ENCODE measurements at regions not wholly inside any gene's neighbourhood (a gene's known extent, or its start where the extent isn't known, plus 50 kb on each side); places are given as distances from the start of the nearest gene placed in this dataset.
"Not testable (repeated sequence)": the region's sequence is repeated elsewhere in the genome, so short reads cannot be mapped to it uniquely, and the experiment has no call there.

DNA sequence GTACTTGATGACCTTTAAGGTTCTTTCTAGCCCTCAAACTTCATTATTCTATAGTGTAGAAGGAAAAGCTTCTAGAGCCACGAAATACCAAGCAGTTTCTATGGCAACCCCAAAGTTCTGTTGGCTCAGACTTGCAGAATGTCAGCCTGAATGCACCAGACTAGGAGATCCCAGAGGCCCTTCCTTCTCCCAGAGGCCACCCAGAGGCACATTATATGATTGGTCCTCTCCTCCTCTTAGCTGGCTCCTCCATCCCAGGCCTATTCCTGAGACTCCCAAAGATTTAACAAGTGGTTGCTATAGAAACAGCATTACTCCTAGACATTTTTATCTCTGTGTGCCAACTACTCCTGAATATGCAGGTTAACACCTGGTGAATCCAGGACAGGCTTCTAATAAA lies 69.2 kb upstream of the CCDC90B start:
- H3K27me3 ChIP-seq (ENCODE audit: control insufficient read depth in 3 of 3, insufficient read depth in 3 of 3, low read depth in 1 of 3, low read length in 3 of 3), result no peaks in the 10 kb centered on the region
- no peak overlapping the region for H2BK15ac ChIP-seq (ENCODE audit: low read length)
- H3K27ac ChIP-seq (replicated peaks; ENCODE audit: low read length), result no peak overlapping the region
- H3K23ac ChIP-seq (ENCODE audit: low read depth, low read length, poor library complexity), result no peak overlapping the region
- no peak overlapping the region for H3K9ac ChIP-seq (ENCODE audit: low read depth, low read length, poor library complexity)
- no peak overlapping the region for H3K4ac ChIP-seq (ENCODE audit: low read length)
- H3K4me3 ChIP-seq (ENCODE audit: low read length in 2 of 2), result no peak overlapping the region
- no peak overlapping the region for H2BK120ac ChIP-seq (ENCODE audit: low read depth, low read length)
- H3K79me1 ChIP-seq (ENCODE audit: low read depth, low read length), result no peaks in the 10 kb centered on the region
- no peak overlapping the region for H2AFZ ChIP-seq (ENCODE audit: low read length)
- peaks cover 0 to 12% of the 10 kb centered on the region in 2 donors for H3K4me1 ChIP-seq (ENCODE audit: control insufficient read depth in 2 of 2, insufficient read depth in 1 of 2, low read depth in 1 of 2, low read length in 2 of 2)
- no peak overlapping the region for H2BK5ac ChIP-seq (ENCODE audit: low read length)
- no CpG with 5 or more reads among the region's 1 CpG for WGBS, 2 donors (ENCODE audit: extremely low coverage in 2 of 2, insufficient read length in 2 of 2, insufficient replicate concordance in 1 of 2)
- no peak overlapping the region for H4K91ac ChIP-seq (ENCODE audit: low read depth, low read length, poor library complexity)
- no peak overlapping the region for H2AK5ac ChIP-seq (ENCODE audit: low read depth, low read length)
- peaks cover 0 to 8% of the 10 kb centered on the region in 2 donors for H3K9me3 ChIP-seq (replicated peaks in 1 of 2; ENCODE audit: control insufficient read depth in 2 of 2, insufficient read depth in 1 of 2, low read depth in 1 of 2, low read length in 2 of 2)
- no peak overlapping the region for H2BK12ac ChIP-seq (ENCODE audit: low read length)
- H3K4me2 ChIP-seq (ENCODE audit: insufficient read depth, low read length, poor library complexity, severe bottlenecking), result no peak overlapping the region
- no peak overlapping the region for H3K14ac ChIP-seq (ENCODE audit: low read length)
- no peaks in the 10 kb centered on the region for H3K36me3 ChIP-seq (replicated peaks in 1 of 2; ENCODE audit: control insufficient read depth in 2 of 2, insufficient read depth in 2 of 2, low read length in 2 of 2)
- no peak overlapping the region for H4K8ac ChIP-seq (ENCODE audit: low read depth, low read length)
- no peak overlapping the region for H3K18ac ChIP-seq (ENCODE audit: low read length)
- no peak for DNase-seq (ENCODE audit: low spot score)

DNA sequence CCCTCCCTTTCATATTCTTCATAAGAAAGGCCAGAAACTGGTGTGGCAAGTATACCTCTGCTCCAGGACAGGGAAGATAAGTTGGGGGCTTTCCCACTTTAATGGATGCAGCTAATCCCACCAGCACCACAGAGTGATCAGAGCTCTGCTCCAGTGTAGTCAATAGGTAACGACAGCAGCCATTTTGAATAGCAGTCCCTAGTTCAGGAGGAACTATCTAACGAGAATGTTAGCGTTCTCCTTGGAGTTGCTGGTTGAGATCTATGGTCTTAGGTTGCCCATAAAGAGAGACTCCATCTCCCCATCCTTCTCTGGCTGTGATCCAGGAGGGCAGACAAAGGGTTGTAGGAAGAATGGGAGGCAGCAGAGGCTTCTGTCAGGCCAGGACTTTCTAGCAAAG lies 64.0 kb upstream of the CCDC90B start:
- Histone ChIP-seq H2BK120ac (ENCODE audit: low read depth, low read length) (no peak overlapping the region), H3K9ac (ENCODE audit: low read depth, low read length, poor library complexity) (no peak overlapping the region), H2AFZ (ENCODE audit: low read length) (no peak overlapping the region), H3K4ac (ENCODE audit: low read length) (no peak overlapping the region), H3K4me1 (ENCODE audit: control insufficient read depth in 2 of 2, insufficient read depth in 1 of 2, low read depth in 1 of 2, low read length in 2 of 2) (peaks cover 0 to 6% of the 10 kb centered on the region in 2 donors), H3K27ac (replicated peaks; ENCODE audit: low read length) (no peak overlapping the region), H3K79me1 (ENCODE audit: low read depth, low read length) (no peaks in the 10 kb centered on the region), H2BK15ac (ENCODE audit: low read length) (no peak overlapping the region), H3K14ac (ENCODE audit: low read length) (no peak overlapping the region), H4K8ac (ENCODE audit: low read depth, low read length) (no peak overlapping the region), H3K4me2 (ENCODE audit: insufficient read depth, low read length, poor library complexity, severe bottlenecking) (no peak overlapping the region), H3K27me3 (ENCODE audit: control insufficient read depth in 3 of 3, insufficient read depth in 3 of 3, low read depth in 1 of 3, low read length in 3 of 3) (no peaks in the 10 kb centered on the region), H2BK12ac (ENCODE audit: low read length) (no peak overlapping the region), H4K91ac (ENCODE audit: low read depth, low read length, poor library complexity) (no peak overlapping the region), H3K9me3 (replicated peaks in 1 of 2; ENCODE audit: control insufficient read depth in 2 of 2, insufficient read depth in 1 of 2, low read depth in 1 of 2, low read length in 2 of 2) (no peaks in the 10 kb centered on the region), H2AK5ac (ENCODE audit: low read depth, low read length) (no peak overlapping the region), H3K36me3 (replicated peaks in 1 of 2; ENCODE audit: control insufficient read depth in 2 of 2, insufficient read depth in 2 of 2, low read length in 2 of 2) (no peaks in the 10 kb centered on the region), H3K4me3 (ENCODE audit: low read length in 2 of 2) (no peak overlapping the region), H2BK5ac (ENCODE audit: low read length) (no peak overlapping the region), H3K18ac (ENCODE audit: low read length) (no peak overlapping the region), H3K23ac (ENCODE audit: low read depth, low read length, poor library complexity) (no peak overlapping the region)
- WGBS, 2 donors (ENCODE audit: extremely low coverage in 2 of 2, insufficient read length in 2 of 2, insufficient replicate concordance in 1 of 2), result no CpG with 5 or more reads among the region's 3 CpGs
- no peak for DNase-seq (ENCODE audit: low spot score)

DNA sequence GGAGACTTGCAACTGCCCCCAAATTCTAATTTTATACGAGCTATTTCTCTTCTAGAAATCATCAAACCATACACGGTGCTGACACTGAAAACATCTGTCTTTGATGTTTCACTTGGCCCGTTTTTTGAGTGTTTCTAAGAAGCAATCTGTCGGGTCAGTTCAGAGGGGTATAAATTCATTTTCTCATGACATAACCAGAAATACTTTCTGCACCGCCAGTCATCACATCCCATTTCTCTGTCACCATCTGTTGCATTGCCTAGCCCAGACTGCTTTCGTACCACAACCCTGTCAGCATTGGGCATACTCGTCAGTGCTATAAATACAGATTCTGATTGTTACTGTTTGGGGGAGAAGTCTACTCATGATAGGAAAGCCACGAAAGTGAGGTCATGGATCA lies 63.1 kb upstream of the CCDC90B start:
- Histone ChIP-seq H3K4me1 (ENCODE audit: control insufficient read depth in 2 of 2, insufficient read depth in 1 of 2, low read depth in 1 of 2, low read length in 2 of 2) (no peaks in the 10 kb centered on the region), H3K4me2 (ENCODE audit: insufficient read depth, low read length, poor library complexity, severe bottlenecking) (no peak overlapping the region), H2BK15ac (ENCODE audit: low read length) (no peak overlapping the region), H3K23ac (ENCODE audit: low read depth, low read length, poor library complexity) (no peak overlapping the region), H2BK12ac (ENCODE audit: low read length) (no peak overlapping the region), H3K9me3 (replicated peaks in 1 of 2; ENCODE audit: control insufficient read depth in 2 of 2, insufficient read depth in 1 of 2, low read depth in 1 of 2, low read length in 2 of 2) (no peaks in the 10 kb centered on the region), H3K18ac (ENCODE audit: low read length) (no peak overlapping the region), H3K9ac (ENCODE audit: low read depth, low read length, poor library complexity) (no peak overlapping the region), H4K8ac (ENCODE audit: low read depth, low read length) (no peak overlapping the region), H3K27me3 (ENCODE audit: control insufficient read depth in 3 of 3, insufficient read depth in 3 of 3, low read depth in 1 of 3, low read length in 3 of 3) (no peaks in the 10 kb centered on the region), H2AK5ac (ENCODE audit: low read depth, low read length) (no peak overlapping the region), H3K14ac (ENCODE audit: low read length) (no peak overlapping the region), H2AFZ (ENCODE audit: low read length) (no peak overlapping the region), H4K91ac (ENCODE audit: low read depth, low read length, poor library complexity) (no peak overlapping the region), H3K79me1 (ENCODE audit: low read depth, low read length) (no peaks in the 10 kb centered on the region), H3K4ac (ENCODE audit: low read length) (no peak overlapping the region), H3K36me3 (replicated peaks in 1 of 2; ENCODE audit: control insufficient read depth in 2 of 2, insufficient read depth in 2 of 2, low read length in 2 of 2) (no peaks in the 10 kb centered on the region), H3K4me3 (ENCODE audit: low read length in 2 of 2) (no peak overlapping the region), H3K27ac (replicated peaks; ENCODE audit: low read length) (no peak overlapping the region), H2BK120ac (ENCODE audit: low read depth, low read length) (no peak overlapping the region), H2BK5ac (ENCODE audit: low read length) (no peak overlapping the region)
- WGBS, 2 donors (ENCODE audit: extremely low coverage in 2 of 2, insufficient read length in 2 of 2, insufficient replicate concordance in 1 of 2), result no CpG with 5 or more reads among the region's 8 CpGs
- no peak for DNase-seq (ENCODE audit: low spot score)

DNA sequence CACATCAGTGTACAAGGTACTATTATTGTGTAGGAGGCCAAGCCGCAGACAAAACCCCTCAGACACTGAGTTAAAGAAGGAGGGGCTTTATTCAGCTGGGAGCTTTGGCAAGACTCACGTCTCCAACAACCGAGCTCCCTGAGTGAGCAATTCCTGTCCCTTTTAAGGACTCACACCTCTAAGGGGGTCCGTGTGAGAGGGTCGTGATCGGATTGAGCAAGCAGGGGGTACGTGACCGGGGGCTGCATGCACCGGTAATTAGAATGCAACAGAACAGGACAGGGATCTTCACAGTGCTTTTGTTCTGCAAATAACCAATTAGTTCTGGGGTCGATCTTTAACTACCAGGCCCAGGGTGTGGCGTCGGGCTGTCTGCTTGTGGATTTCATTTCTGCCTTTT lies 60.5 kb upstream of the CCDC90B start:
- not testable (repeated sequence) for H2BK12ac ChIP-seq (ENCODE audit: low read length); DNase-seq (ENCODE audit: low spot score); H3K9me3 ChIP-seq (replicated peaks in 1 of 2; ENCODE audit: control insufficient read depth in 2 of 2, insufficient read depth in 1 of 2, low read depth in 1 of 2, low read length in 2 of 2); H3K4me2 ChIP-seq (ENCODE audit: insufficient read depth, low read length, poor library complexity, severe bottlenecking); H2BK120ac ChIP-seq (ENCODE audit: low read depth, low read length); H2BK5ac ChIP-seq (ENCODE audit: low read length); H4K8ac ChIP-seq (ENCODE audit: low read depth, low read length); H3K36me3 ChIP-seq (replicated peaks in 1 of 2; ENCODE audit: control insufficient read depth in 2 of 2, insufficient read depth in 2 of 2, low read length in 2 of 2); H3K27ac ChIP-seq (replicated peaks; ENCODE audit: low read length); H3K18ac ChIP-seq (ENCODE audit: low read length); H3K79me1 ChIP-seq (ENCODE audit: low read depth, low read length); H3K9ac ChIP-seq (ENCODE audit: low read depth, low read length, poor library complexity); H3K27me3 ChIP-seq (ENCODE audit: control insufficient read depth in 3 of 3, insufficient read depth in 3 of 3, low read depth in 1 of 3, low read length in 3 of 3); H3K4me3 ChIP-seq (ENCODE audit: low read length in 2 of 2); H3K4me1 ChIP-seq (ENCODE audit: control insufficient read depth in 2 of 2, insufficient read depth in 1 of 2, low read depth in 1 of 2, low read length in 2 of 2); H2BK15ac ChIP-seq (ENCODE audit: low read length); H4K91ac ChIP-seq (ENCODE audit: low read depth, low read length, poor library complexity); H2AK5ac ChIP-seq (ENCODE audit: low read depth, low read length); H3K23ac ChIP-seq (ENCODE audit: low read depth, low read length, poor library complexity); H2AFZ ChIP-seq (ENCODE audit: low read length); H3K14ac ChIP-seq (ENCODE audit: low read length); H3K4ac ChIP-seq (ENCODE audit: low read length)
- WGBS, 2 donors (ENCODE audit: extremely low coverage in 2 of 2, insufficient read length in 2 of 2, insufficient replicate concordance in 1 of 2), result no CpG with 5 or more reads among the region's 12 CpGs
